GM12864 (cell line): ENCODE measurements at regions not wholly inside any gene's neighbourhood (a gene's known extent, or its start where the extent isn't known, plus 50 kb on each side); places are given as distances from the start of the nearest gene placed in this dataset.

Experiments used
- DNase-seq: peaks from one replicate; pipeline ENCODE4 v3.0.0-alpha.2; 2011; ENCODE audit warnings: low read depth
- H3K4me3 ChIP-seq: 2 replicates; pipeline ENCODE4 v1.5.1; 2011; ENCODE audit warnings: mild to moderate bottlenecking, low read depth, low read length, control low read depth
- TF ChIP-seq, protein P1 (sequence below): IDR thresholded peaks from 2 replicates; pipeline ENCODE4 v1.5.1; 2011; ENCODE audit warnings: low read depth, mild to moderate bottlenecking, moderate library complexity, low read length, control low read depth, inconsistent platforms; ENCODE audit errors: missing control alignments

DNA sequence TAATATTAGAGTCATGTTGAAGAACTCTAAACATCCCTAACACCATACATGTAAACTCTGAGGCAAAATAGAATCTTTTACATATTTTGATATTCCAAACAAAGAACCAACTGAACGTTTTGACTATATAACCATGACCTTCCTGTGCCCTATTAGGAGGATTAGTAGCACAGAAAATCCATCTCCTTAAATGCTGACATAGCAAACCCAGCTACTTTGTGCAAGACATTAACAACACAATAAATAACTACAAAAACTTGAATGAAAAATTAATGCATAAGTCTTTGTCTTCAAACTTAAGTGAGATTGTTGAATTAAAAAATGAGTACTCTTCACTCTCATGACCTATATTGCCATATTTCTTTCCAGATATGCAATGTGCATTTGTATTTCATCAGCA, 450.0 kb upstream of the PDZRN3 start:
- TF ChIP-seq, protein P1, sequence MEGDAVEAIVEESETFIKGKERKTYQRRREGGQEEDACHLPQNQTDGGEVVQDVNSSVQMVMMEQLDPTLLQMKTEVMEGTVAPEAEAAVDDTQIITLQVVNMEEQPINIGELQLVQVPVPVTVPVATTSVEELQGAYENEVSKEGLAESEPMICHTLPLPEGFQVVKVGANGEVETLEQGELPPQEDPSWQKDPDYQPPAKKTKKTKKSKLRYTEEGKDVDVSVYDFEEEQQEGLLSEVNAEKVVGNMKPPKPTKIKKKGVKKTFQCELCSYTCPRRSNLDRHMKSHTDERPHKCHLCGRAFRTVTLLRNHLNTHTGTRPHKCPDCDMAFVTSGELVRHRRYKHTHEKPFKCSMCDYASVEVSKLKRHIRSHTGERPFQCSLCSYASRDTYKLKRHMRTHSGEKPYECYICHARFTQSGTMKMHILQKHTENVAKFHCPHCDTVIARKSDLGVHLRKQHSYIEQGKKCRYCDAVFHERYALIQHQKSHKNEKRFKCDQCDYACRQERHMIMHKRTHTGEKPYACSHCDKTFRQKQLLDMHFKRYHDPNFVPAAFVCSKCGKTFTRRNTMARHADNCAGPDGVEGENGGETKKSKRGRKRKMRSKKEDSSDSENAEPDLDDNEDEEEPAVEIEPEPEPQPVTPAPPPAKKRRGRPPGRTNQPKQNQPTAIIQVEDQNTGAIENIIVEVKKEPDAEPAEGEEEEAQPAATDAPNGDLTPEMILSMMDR, result no peak
- H3K4me3 ChIP-seq, result no peak overlapping the region
- no peak for DNase-seq

DNA sequence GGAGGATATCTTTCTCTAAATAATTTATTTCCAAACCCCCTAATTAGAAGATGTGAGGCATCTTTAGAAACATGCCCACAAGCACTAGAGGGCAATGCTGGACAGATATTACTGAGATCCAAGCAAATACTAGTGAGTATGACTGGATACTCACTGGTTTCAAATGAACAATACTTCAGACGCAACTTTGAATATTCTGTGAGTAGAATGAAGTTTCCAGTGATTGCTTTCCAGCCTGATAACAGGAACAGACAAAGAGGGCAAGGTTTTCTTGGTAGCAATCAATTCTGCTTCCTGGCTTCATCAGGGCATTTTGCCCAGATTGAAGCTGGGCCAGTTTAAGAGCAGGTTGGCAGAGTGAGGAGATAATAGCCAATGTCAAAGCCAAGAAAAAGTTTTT, 442.6 kb upstream of the PDZRN3 start:
- no peak overlapping the region for H3K4me3 ChIP-seq
- no peak for DNase-seq
- TF ChIP-seq, protein P1, result no peak

DNA sequence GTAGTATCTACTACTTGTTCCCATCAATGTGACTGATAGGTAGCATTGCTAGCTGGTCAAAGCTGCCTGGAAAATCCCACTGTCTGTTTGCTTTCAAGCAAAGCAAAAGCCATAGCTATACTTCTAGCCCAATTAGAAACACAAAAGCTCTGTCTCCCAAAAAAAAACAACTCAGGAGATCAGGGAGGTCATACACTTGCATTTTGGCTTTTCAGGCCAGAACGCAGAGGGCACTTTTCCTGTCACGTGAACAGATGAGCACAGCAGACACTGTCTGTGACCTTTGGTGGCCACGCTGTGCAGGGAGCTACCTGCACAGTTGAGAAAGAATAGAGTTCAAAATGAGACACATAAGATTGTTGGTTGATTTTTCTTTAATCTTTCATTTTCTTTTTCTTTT, 441.7 kb upstream of the PDZRN3 start:
- DNase-seq, result no peak
- TF ChIP-seq, protein P1, result no peak
- no peak overlapping the region for H3K4me3 ChIP-seq

GRCh38 chr3:74059923-74060600, 435.3 kb upstream of the PDZRN3 start:
- TF ChIP-seq, protein P1, result no peak
- DNase-seq, result no peak
- no peak overlapping the region for H3K4me3 ChIP-seq

DNA sequence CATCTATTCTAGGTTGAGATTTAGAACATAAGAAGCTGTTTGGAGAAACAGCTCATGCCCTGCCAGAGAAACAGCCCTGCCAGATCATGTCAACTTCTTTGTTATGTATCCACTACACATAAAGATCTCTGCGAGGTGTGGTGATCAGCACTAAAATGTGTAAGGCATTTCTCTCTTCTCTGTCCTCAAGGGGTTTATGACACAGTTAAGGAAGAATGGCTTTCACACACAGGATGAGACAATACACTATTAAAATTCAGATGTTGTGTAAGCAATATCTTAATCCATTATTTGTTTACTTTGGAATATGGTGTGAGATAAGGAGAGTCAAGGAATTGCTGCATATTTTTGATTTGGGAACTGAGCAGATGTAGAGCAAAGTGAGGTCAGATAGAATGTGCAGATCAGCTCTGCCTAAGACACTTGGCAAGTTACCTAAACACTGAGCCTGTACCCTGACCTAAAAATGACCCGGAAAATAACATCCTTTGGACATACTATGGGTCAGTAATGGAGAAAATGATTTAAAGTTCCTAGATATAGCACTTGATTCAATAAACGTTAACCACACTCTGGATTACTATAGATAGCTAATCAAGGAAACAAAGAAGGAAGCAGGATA, 434.7 kb upstream of the PDZRN3 start:
- H3K4me3 ChIP-seq, result no peak overlapping the region
- TF ChIP-seq, protein P1, result no peak
- DNase-seq, result no peak

DNA sequence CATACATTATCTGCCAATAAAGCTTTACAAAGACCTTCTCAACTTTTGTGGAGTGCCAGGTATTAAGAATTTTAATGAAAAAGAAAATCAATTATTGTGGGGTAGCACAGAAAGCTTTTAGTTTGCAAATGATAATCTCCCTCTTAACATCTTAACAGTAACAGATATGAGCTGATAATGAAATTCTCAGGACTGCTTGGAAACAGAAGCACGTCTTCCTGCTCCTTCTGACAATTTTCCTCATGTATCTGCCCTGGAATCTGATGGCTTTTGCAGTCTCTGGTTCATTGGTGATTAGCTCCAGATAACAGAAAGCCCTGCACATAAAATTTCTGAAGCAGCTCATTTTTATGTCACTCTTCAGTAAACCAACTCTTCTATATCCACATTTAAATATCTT, 432.4 kb upstream of the PDZRN3 start:
- TF ChIP-seq, protein P1, result no peak
- DNase-seq, result no peak
- H3K4me3 ChIP-seq, result no peak overlapping the region

DNA sequence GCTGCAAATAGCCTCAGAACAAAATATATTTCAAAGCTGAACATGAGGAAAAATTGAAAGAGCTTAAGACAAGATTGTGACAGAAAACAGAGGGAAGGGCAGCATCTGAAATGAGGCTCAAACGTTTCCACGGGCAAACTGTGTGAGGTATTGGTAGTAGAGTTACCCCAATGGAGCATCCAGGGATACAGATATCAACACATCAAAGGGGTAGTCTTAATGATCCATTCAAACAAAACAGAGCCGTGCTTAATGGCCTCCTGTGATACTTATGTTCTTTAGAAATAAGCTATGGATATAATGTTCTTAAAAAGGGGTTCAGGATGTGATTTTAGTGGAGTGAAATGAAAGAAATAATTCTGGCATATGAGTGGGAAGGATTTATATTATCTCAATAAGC, 430.3 kb upstream of the PDZRN3 start:
- TF ChIP-seq, protein P1, result no peak
- no peak for DNase-seq
- no peak overlapping the region for H3K4me3 ChIP-seq
